Right lobe of liver (tissue), 6 donors: ENCODE measurements at regions not wholly inside any gene's neighbourhood (a gene's known extent, or its start where the extent isn't known, plus 50 kb on each side); places are given as distances from the start of the nearest gene placed in this dataset.

Source experiments
- ATAC-seq, 4 donors: fragments of 200-7000 bp; cut with Tn5 transposase; one replicate each; pipeline ENCODE4 v1.9.1; 2020; ENCODE audit warnings: mild to moderate bottlenecking in 4 of 4, moderate library complexity in 4 of 4
- DNase-seq, 3 donors: peaks; one replicate each; pipeline ENCODE4 v3.0.0-alpha.2; 2020
- H3K27ac ChIP-seq, 3 donors: fragments of 200-600 bp; one replicate each; pipeline ENCODE4 v1.8.0; 2022
- H3K27me3 ChIP-seq, 2 donors: fragments of 200-600 bp; one replicate each; pipeline ENCODE4 v1.8.0; 2022
- H3K36me3 ChIP-seq, 4 donors: fragments of 200-600 bp; sonication (generic) in 1 of 4; one replicate each; pipeline versions ENCODE4 v1.5.1 to v1.8.0; 2017 to 2022; ENCODE audit warnings: control low read depth in 1 of 4
- H3K4me1 ChIP-seq, 4 donors: fragments of 200-600 bp; sonication (generic) in 1 of 4; one replicate each; pipeline versions ENCODE4 v1.5.1 to v1.8.0; 2017 to 2022; ENCODE audit warnings: control low read depth in 1 of 4
- H3K4me3 ChIP-seq, 3 donors: fragments of 200-600 bp; one replicate each; pipeline ENCODE4 v1.8.0; 2022
- H3K9me3 ChIP-seq, 4 donors: fragments of 200-600 bp; sonication (generic) in 1 of 4; one replicate each; pipeline versions ENCODE4 v1.5.1 to v1.8.0; 2017 to 2022; ENCODE audit warnings: control low read depth in 1 of 4
- POLR2A ChIP-seq: fragments of 450-650 bp; IDR thresholded peaks from one replicate; pipeline ENCODE4 v1.6.1; 2017; ENCODE audit warnings: antibody characterized with exemption, mild to moderate bottlenecking
- WGBS: methylation state at CpG from one replicate; pipeline ENCODE4 v1.1.6; 2018; ENCODE audit warnings: low coverage, low lambda C conversion rate; ENCODE audit not compliant: insufficient coverage; ENCODE audit errors: missing lambda C conversion rate; 5-methylcytosine and 5-hydroxymethylcytosine counted together
- intact Hi-C, 2 donors: fragments of 100-400 bp; cut with DNase I; formaldehyde crosslinking; loops; one replicate each; pipeline versions ENCODE4 v1.11.2 to v1.14.1; 2022
- TF ChIP-seq, protein P1 (sequence below), 4 donors: fragments of 200-600 bp in 3 of 4; fragments of 450-650 bp in 1 of 4; IDR thresholded peaks; one replicate each; pipeline versions ENCODE4 v1.5.1 to v1.8.0; 2016 to 2022; ENCODE audit warnings: antibody characterized with exemption in 4 of 4, mild to moderate bottlenecking in 2 of 4
- donor health status: DM: no; HTN: yes; CAD: no.
- donor health status: DM: no; HTN: no; CAD: no.
- donor health status: DM: no; HTN: no; CAD: no.
- donor health status: DM: no; HTN: yes; CAD: no.
- donor health status: DM: no; HTN: yes; CAD: no.

DNA sequence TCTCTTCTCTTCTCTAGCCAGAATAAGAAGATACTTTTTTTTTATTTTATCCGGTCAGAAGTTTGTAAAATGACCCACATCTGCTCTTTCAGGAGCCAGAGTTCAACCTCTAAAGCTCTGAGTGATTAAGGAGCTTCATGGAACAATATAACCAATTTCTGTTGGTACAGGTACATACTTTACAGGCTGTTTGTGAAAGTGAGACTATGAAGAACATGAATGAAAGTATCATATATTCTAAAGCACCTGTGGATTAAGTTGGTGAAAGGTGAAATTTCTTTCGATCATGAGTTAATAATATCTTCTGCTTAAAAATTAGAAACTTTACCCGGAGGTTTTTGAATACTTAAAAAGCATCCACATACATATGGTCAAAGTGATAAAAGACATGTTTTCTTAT is 65.2 kb downstream of the DMRT2 start:
- intact Hi-C loops: no loop called here
- H3K9me3 ChIP-seq: no peaks in the 10 kb centered on the region
- 71% methylated on average over 3 of the region's 3 CpGs for WGBS
- TF ChIP-seq POLR2A: no peak
- TF ChIP-seq, protein P1, sequence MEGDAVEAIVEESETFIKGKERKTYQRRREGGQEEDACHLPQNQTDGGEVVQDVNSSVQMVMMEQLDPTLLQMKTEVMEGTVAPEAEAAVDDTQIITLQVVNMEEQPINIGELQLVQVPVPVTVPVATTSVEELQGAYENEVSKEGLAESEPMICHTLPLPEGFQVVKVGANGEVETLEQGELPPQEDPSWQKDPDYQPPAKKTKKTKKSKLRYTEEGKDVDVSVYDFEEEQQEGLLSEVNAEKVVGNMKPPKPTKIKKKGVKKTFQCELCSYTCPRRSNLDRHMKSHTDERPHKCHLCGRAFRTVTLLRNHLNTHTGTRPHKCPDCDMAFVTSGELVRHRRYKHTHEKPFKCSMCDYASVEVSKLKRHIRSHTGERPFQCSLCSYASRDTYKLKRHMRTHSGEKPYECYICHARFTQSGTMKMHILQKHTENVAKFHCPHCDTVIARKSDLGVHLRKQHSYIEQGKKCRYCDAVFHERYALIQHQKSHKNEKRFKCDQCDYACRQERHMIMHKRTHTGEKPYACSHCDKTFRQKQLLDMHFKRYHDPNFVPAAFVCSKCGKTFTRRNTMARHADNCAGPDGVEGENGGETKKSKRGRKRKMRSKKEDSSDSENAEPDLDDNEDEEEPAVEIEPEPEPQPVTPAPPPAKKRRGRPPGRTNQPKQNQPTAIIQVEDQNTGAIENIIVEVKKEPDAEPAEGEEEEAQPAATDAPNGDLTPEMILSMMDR (IDR thresholded peaks at IDR 0.05): no peak
- DNase-seq (no peak), ATAC-seq (no peak)
- H3K27ac ChIP-seq: no peak overlapping the region
- H3K27me3 ChIP-seq: no peaks in the 10 kb centered on the region
- H3K4me1 ChIP-seq: no peaks in the 10 kb centered on the region
- H3K4me3 ChIP-seq: no peak overlapping the region
- no peaks in the 10 kb centered on the region for H3K36me3 ChIP-seq

DNA sequence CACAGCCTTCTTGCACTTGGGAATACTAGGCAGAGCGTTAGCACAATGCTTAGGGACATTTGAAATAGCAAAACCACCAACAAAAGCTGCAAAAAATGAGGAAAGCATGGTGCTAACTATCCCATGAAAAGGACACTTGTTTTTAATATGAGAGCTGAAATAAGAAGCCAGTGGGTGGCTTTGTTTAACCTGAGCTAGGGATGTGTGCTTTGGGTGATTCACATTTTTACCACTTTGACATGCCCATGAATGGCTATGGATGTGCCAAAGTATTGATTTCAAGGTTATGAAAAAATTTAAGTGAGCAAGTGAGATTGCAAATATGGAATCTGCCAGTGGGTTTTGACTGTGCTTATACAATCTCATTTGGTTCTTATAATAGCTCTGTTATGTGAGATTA is 67.3 kb downstream of the DMRT2 start:
- no peak overlapping the region for H3K27ac ChIP-seq
- 71% methylated on average over 1 of the region's 1 CpG for WGBS

DNA sequence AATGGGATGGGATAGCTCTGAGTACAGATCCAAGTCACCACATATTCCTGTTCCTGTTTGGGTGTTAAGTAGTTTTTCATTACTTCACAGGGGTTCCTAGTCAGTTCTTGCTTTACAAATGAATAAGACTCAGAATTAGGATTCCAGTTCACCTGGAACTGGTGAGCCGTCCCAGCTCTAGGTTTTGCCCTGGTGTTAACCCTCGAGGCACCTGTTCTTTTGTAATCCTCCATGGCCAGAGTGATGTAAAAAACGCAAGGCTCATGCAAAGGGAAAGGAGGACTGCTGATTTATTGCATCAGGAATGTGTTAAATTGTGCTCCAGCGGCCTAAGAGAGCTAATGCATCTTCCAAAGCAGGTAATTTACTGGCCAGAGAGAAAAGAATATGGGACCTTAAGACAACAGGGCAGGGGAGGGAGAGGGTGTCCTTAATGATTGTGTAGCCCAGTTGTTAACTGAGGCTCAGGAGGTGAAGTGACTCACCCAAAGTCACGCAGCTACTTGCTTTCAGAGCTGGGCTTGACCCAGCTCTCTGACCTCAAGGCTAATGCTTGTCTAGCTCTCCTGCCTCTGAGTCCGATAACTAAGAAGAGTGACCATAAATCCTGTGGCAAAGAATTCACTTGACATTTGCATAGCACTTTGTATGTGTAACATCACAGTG is 70.5 kb downstream of the DMRT2 start:
- no peak for ATAC-seq
- H3K4me1 ChIP-seq: no peaks in the 10 kb centered on the region
- TF ChIP-seq, protein P1 (IDR thresholded peaks at IDR 0.05): no peak
- no peak for TF ChIP-seq POLR2A
- no peaks in the 10 kb centered on the region for H3K9me3 ChIP-seq
- H3K27ac ChIP-seq: no peak overlapping the region
- 51% methylated on average over 6 of the region's 6 CpGs for WGBS
- DNase-seq: no peak
- no peaks in the 10 kb centered on the region for H3K36me3 ChIP-seq
- intact Hi-C loops: no loop called here
- no peaks in the 10 kb centered on the region for H3K27me3 ChIP-seq
- no peak overlapping the region for H3K4me3 ChIP-seq

More for the DNA sequence above, 67.3 kb downstream of the DMRT2 start:
- H3K36me3 ChIP-seq: no peaks in the 10 kb centered on the region
- intact Hi-C loops: no loop called here
- no peaks in the 10 kb centered on the region for H3K9me3 ChIP-seq
- no peaks in the 10 kb centered on the region for H3K27me3 ChIP-seq
- no peak for ATAC-seq
- H3K4me3 ChIP-seq: no peak overlapping the region
- TF ChIP-seq, protein P1 (IDR thresholded peaks at IDR 0.05): no peak
- no peak for TF ChIP-seq POLR2A
- DNase-seq: no peak
- H3K4me1 ChIP-seq: no peaks in the 10 kb centered on the region

DNA sequence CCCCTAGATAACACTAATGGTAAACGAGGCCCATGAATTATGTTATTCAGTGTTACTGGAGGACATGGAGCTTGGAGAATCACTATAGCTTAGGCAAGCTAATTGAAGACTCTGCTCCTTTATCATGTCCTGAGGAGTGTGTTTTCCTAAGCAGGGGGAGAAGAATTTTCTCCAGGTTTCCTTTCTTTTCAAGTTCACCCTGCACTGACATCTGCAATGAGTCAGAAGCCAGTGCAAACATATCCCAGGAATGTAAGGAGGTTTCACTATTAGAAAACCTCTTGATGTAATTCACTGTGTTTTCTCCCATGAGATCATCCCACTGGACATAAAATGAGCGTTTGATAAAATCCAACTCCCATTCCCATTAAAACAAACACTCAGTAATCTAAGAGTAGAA is 75.6 kb downstream of the DMRT2 start:
- Histone ChIP-seq H3K4me1 (no peaks in the 10 kb centered on the region), H3K36me3 (no peaks in the 10 kb centered on the region), H3K9me3 (no peaks in the 10 kb centered on the region), H3K27ac (no peak overlapping the region), H3K4me3 (no peak overlapping the region), H3K27me3 (no peaks in the 10 kb centered on the region)
- TF ChIP-seq, protein P1 (IDR thresholded peaks at IDR 0.05): no peak
- TF ChIP-seq POLR2A: no peak
- WGBS: 42% methylated on average over 2 of the region's 2 CpGs
- intact Hi-C loops: no loop called here
- no peak for DNase-seq
- no peak for ATAC-seq

DNA sequence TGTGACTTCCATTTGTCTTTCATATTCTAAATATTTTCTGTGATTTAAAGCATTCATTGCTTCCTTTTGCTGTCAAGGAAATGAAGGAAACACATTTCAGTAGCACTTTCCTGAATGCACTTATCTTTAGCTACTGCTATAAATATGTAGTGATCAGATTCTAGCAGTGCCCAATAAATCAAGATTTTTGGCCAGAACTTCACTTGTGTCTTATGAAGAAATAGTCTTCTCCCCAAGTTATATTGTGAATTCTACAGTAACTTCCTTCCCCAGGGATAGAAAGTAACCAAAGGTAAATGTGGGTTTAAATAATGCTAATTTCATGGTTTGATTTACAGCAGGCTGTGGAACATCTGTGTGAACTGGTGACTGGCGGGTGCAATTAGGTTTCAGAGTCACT is 77.9 kb downstream of the DMRT2 start:
- ATAC-seq (no peak), DNase-seq (no peak)
- no peaks in the 10 kb centered on the region for H3K36me3 ChIP-seq
- no peak overlapping the region for H3K27ac ChIP-seq
- H3K4me1 ChIP-seq: no peaks in the 10 kb centered on the region
- H3K27me3 ChIP-seq: no peaks in the 10 kb centered on the region
- intact Hi-C loops: no loop called here
- no peaks in the 10 kb centered on the region for H3K9me3 ChIP-seq
- no CpG with 5 or more reads among the region's 1 CpG for WGBS
- TF ChIP-seq POLR2A: no peak
- TF ChIP-seq, protein P1 (IDR thresholded peaks at IDR 0.05): no peak
- no peak overlapping the region for H3K4me3 ChIP-seq
